Loucy (cell line): ENCODE measurements at regions not wholly inside any gene's neighbourhood (a gene's known extent, or its start where the extent isn't known, plus 50 kb on each side); places are given as distances from the start of the nearest gene placed in this dataset.

Experiments used
- H2AFZ ChIP-seq: fragments of 200-600 bp; sonication (generic); 2 replicates; pipeline ENCODE4 v1.6.0; 2016; ENCODE audit warnings: antibody characterized with exemption, mild to moderate bottlenecking, low read length, moderate library complexity
- H3F3A ChIP-seq: fragments of 200-600 bp; 2 replicates; pipeline ENCODE4 v1.6.0; 2016; ENCODE audit warnings: antibody characterized with exemption, low read depth, mild to moderate bottlenecking
- H3K27me3 ChIP-seq: fragments of 200-600 bp; sonication (generic); 2 replicates; pipeline ENCODE4 v1.6.1; 2014; ENCODE audit warnings: low read length, mild to moderate bottlenecking; ENCODE audit not compliant: insufficient read depth, poor library complexity, severe bottlenecking
- H3K36me3 ChIP-seq: fragments of 200-600 bp; sonication (generic); 2 replicates; pipeline ENCODE4 v1.6.1; 2016; ENCODE audit warnings: low read length; ENCODE audit not compliant: insufficient read depth
- H3K4me1 ChIP-seq: fragments of 200-600 bp; sonication (generic); 2 replicates; pipeline ENCODE4 v1.5.1; 2014; ENCODE audit warnings: low read length, mild to moderate bottlenecking; ENCODE audit not compliant: insufficient read depth, poor library complexity, severe bottlenecking
- H3K4me2 ChIP-seq: fragments of 200-600 bp; sonication (generic); 2 replicates; pipeline ENCODE4 v1.6.0; 2014; ENCODE audit warnings: antibody characterized with exemption, low read length, low read depth, mild to moderate bottlenecking; ENCODE audit not compliant: poor library complexity, severe bottlenecking
- H3K4me3 ChIP-seq: fragments of 200-600 bp; sonication (generic); 2 replicates; pipeline ENCODE4 v1.5.1; 2014; ENCODE audit warnings: low read length, mild to moderate bottlenecking, mixed read lengths; ENCODE audit not compliant: poor library complexity, severe bottlenecking
- H3K79me2 ChIP-seq: fragments of 200-600 bp; sonication (generic); 2 replicates; pipeline ENCODE4 v1.6.1; 2014; ENCODE audit warnings: low read length; ENCODE audit not compliant: insufficient read depth
- H3K9ac ChIP-seq: fragments of 200-600 bp; sonication (generic); 2 replicates; pipeline ENCODE4 v1.6.0; 2014; ENCODE audit warnings: mild to moderate bottlenecking, low read depth, low read length, moderate library complexity; ENCODE audit not compliant: poor library complexity, severe bottlenecking
- H3K9me2 ChIP-seq: fragments of 200-600 bp; sonication (generic); replicated peaks from 2 replicates; pipeline ENCODE4 v1.6.1; 2016; ENCODE audit warnings: low read depth, low read length, mixed read lengths
- H3K9me3 ChIP-seq: fragments of 200-600 bp; sonication (generic); 2 replicates; pipeline ENCODE4 v1.6.1; 2014; ENCODE audit warnings: mild to moderate bottlenecking, antibody characterized with exemption, low read length, low read depth; ENCODE audit not compliant: insufficient read depth
- H4K20me1 ChIP-seq: fragments of 200-600 bp; sonication (generic); 2 replicates; pipeline ENCODE4 v1.6.0; 2014; ENCODE audit warnings: antibody characterized with exemption, low read length, mild to moderate bottlenecking; ENCODE audit not compliant: insufficient read depth, poor library complexity, severe bottlenecking
- EZH2phosphoT487 ChIP-seq: fragments of 200-600 bp; IDR thresholded peaks from 2 replicates; pipeline ENCODE4 v1.6.1; 2018; ENCODE audit warnings: antibody characterized with exemption, mild to moderate bottlenecking, moderate library complexity, borderline replicate concordance
- TF ChIP-seq, protein P1 (sequence below): fragments of 200-600 bp; sonication (generic); conservative IDR thresholded peaks from 2 replicates; pipeline ENCODE4 v1.5.1; 2014; ENCODE audit warnings: mild to moderate bottlenecking, antibody characterized with exemption, low read length

DNA sequence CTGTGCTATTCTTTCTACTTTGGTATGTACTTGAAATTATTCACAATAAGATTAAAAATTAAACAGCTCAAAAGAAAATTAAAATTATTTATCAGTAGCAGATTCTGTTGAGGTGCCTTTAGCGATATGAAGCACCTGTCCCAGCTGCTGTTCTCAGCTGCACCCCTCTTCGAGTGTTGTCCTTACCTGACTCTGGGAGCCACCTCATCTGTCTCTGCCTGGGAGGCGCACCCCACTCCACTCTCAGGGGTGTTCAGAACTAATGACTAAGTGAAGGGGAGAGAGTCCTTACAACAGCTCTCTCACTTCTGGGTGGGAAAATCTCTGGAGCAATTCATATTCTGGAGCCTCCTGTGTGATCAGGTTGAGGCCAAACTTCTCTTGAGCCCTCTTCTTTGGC is 745.7 kb downstream of the RFPL4B start:
- H3K4me3 ChIP-seq, result no peak overlapping the region
- no peak overlapping the region for H3K9ac ChIP-seq
- H2AFZ ChIP-seq, result no peak overlapping the region
- H3K4me2 ChIP-seq, result no peak overlapping the region
- no peaks in the 10 kb centered on the region for H4K20me1 ChIP-seq
- no peaks in the 10 kb centered on the region for H3K9me3 ChIP-seq
- H3K9me2 ChIP-seq, result no peaks in the 10 kb centered on the region
- H3K27me3 ChIP-seq, result no peaks in the 10 kb centered on the region
- no peaks in the 10 kb centered on the region for H3K4me1 ChIP-seq
- TF ChIP-seq, protein P1, sequence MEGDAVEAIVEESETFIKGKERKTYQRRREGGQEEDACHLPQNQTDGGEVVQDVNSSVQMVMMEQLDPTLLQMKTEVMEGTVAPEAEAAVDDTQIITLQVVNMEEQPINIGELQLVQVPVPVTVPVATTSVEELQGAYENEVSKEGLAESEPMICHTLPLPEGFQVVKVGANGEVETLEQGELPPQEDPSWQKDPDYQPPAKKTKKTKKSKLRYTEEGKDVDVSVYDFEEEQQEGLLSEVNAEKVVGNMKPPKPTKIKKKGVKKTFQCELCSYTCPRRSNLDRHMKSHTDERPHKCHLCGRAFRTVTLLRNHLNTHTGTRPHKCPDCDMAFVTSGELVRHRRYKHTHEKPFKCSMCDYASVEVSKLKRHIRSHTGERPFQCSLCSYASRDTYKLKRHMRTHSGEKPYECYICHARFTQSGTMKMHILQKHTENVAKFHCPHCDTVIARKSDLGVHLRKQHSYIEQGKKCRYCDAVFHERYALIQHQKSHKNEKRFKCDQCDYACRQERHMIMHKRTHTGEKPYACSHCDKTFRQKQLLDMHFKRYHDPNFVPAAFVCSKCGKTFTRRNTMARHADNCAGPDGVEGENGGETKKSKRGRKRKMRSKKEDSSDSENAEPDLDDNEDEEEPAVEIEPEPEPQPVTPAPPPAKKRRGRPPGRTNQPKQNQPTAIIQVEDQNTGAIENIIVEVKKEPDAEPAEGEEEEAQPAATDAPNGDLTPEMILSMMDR, result no peak
- TF ChIP-seq EZH2phosphoT487, result no peak
- H3F3A ChIP-seq, result no peaks in the 10 kb centered on the region
- H3K79me2 ChIP-seq, result no peaks in the 10 kb centered on the region
- H3K36me3 ChIP-seq, result no peaks in the 10 kb centered on the region

DNA sequence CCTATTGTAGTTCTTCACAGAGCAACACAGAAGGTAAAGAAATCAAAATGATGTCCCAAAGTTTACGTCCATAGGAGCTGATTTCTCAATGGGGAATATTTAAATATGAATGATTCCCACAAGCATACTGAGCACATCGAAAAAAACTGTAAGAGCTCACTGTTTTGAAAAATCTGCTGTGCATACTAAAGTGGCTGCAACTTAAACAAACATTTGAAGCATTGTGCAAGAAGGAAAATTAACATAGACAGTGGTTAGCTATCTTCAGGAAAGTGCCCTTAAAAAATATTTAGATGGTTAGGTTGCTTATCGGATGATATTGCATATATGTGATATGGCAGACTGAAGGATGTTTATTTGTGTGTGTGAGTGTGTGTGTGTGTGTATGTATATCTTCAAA is 747.6 kb downstream of the RFPL4B start:
- no peaks in the 10 kb centered on the region for H3F3A ChIP-seq
- no peak overlapping the region for H3K4me2 ChIP-seq
- H3K9me2 ChIP-seq, result no peaks in the 10 kb centered on the region
- H3K79me2 ChIP-seq, result no peaks in the 10 kb centered on the region
- no peak overlapping the region for H3K4me3 ChIP-seq
- no peaks in the 10 kb centered on the region for H3K4me1 ChIP-seq
- H3K36me3 ChIP-seq, result no peaks in the 10 kb centered on the region
- no peak overlapping the region for H2AFZ ChIP-seq
- H3K27me3 ChIP-seq, result no peaks in the 10 kb centered on the region
- H3K9ac ChIP-seq, result no peak overlapping the region
- no peaks in the 10 kb centered on the region for H4K20me1 ChIP-seq
- H3K9me3 ChIP-seq, result no peaks in the 10 kb centered on the region
- TF ChIP-seq, protein P1, result no peak
- TF ChIP-seq EZH2phosphoT487, result no peak

DNA sequence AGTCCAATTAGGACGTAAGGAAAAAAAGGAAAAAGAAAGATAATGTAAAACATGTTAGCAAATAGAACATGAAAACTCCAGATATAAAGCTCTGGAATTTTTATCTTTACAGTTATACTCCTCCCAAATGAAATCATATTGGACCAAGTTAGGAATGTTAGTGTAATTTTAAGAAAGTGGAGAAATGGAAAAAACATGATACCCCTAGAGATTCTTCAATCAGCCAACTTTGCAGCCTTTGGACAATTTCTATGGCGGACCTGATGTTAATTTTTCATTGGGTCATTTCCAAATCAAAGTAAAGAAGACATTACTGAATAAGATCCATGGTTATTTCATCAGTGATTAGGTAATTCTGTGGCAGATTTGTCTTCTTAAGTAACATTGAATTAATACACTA is 748.7 kb downstream of the RFPL4B start:
- no peak overlapping the region for H3K9ac ChIP-seq
- H3K4me1 ChIP-seq, result no peaks in the 10 kb centered on the region
- H3K4me3 ChIP-seq, result no peak overlapping the region
- no peaks in the 10 kb centered on the region for H3K9me2 ChIP-seq
- H3K36me3 ChIP-seq, result no peaks in the 10 kb centered on the region
- H3F3A ChIP-seq, result no peaks in the 10 kb centered on the region
- H3K79me2 ChIP-seq, result no peaks in the 10 kb centered on the region
- no peaks in the 10 kb centered on the region for H4K20me1 ChIP-seq
- H3K9me3 ChIP-seq, result no peaks in the 10 kb centered on the region
- TF ChIP-seq, protein P1, result no peak
- TF ChIP-seq EZH2phosphoT487, result no peak
- no peak overlapping the region for H2AFZ ChIP-seq
- H3K4me2 ChIP-seq, result no peak overlapping the region
- H3K27me3 ChIP-seq, result no peaks in the 10 kb centered on the region
